Dedifferentiated amniotic fluid mesenchymal stem cell (primary cell): ENCODE measurements at regions not wholly inside any gene's neighbourhood (a gene's known extent, or its start where the extent isn't known, plus 50 kb on each side); places are given as distances from the start of the nearest gene placed in this dataset.

Experiments
- DNase-seq: peaks from one replicate; pipeline ENCODE4 v3.0.0-alpha.2; 2016; ENCODE audit errors: extremely low spot score

- no peak for DNase-seq
Observed at GRCh38 chr5:8844847-8845246, 701.0 kb downstream of the SEMA5A start.

GRCh38 chr5:8845296-8845695 lies 700.6 kb downstream of the SEMA5A start:
- DNase-seq: no peak

- DNase-seq: no peak
Observed at GRCh38 chr5:8848366-8848765, 697.5 kb downstream of the SEMA5A start.

GRCh38 chr5:8848997-8849594 lies 696.8 kb downstream of the SEMA5A start:
- DNase-seq: peak; percentile 77

- no peak for DNase-seq
Observed at GRCh38 chr5:8851101-8851500, 694.8 kb downstream of the SEMA5A start.

GRCh38 chr5:8857051-8857450 lies 688.8 kb downstream of the SEMA5A start:
- DNase-seq: no peak

- no peak for DNase-seq
Observed at GRCh38 chr5:8861764-8862163, 684.1 kb downstream of the SEMA5A start.

- no peak for DNase-seq
Observed at GRCh38 chr5:8864053-8864452, 681.8 kb downstream of the SEMA5A start.

GRCh38 chr5:8865266-8865665 lies 680.6 kb downstream of the SEMA5A start:
- no peak for DNase-seq

- no peak for DNase-seq
Observed at GRCh38 chr5:8865686-8866374, 680.0 kb downstream of the SEMA5A start.

- DNase-seq: no peak
Observed at GRCh38 chr5:8868283-8868682, 677.6 kb downstream of the SEMA5A start.

- no peak for DNase-seq
Observed at GRCh38 chr5:8869932-8870331, 675.9 kb downstream of the SEMA5A start.

GRCh38 chr5:8870349-8870958 lies 675.4 kb downstream of the SEMA5A start:
- no peak for DNase-seq

GRCh38 chr5:8870959-8871355 lies 674.9 kb downstream of the SEMA5A start:
- DNase-seq: no peak

GRCh38 chr5:8871446-8871845 lies 674.4 kb downstream of the SEMA5A start:
- no peak for DNase-seq

GRCh38 chr5:8875722-8876121 lies 670.2 kb downstream of the SEMA5A start:
- DNase-seq: no peak

GRCh38 chr5:8879248-8879647 lies 666.6 kb downstream of the SEMA5A start:
- no peak for DNase-seq

- no peak for DNase-seq
Observed at GRCh38 chr5:8884029-8884428, 661.8 kb downstream of the SEMA5A start.

- DNase-seq: no peak
Observed at GRCh38 chr5:8892926-8893325, 652.9 kb downstream of the SEMA5A start.

- DNase-seq: no peak
Observed at GRCh38 chr5:8894031-8894430, 651.8 kb downstream of the SEMA5A start.

- DNase-seq: no peak
Observed at GRCh38 chr5:8895062-8895461, 650.8 kb downstream of the SEMA5A start.

GRCh38 chr5:8895599-8895998 lies 650.3 kb downstream of the SEMA5A start:
- no peak for DNase-seq

- DNase-seq: no peak
Observed at GRCh38 chr5:8897316-8897715, 648.6 kb downstream of the SEMA5A start.
